K562 (cell line): ENCODE measurements at regions not wholly inside any gene's neighbourhood (a gene's known extent, or its start where the extent isn't known, plus 50 kb on each side); places are given as distances from the start of the nearest gene placed in this dataset.

Source experiments
- BACH1 ChIP-seq: fragments of 200-800 bp; sonication (Bioruptor generic); IDR thresholded peaks from 2 replicates; pipeline ENCODE4 v1.6.1; 2016; ENCODE audit warnings: missing genetic modification characterization, missing compliant biosample characterization
- CBX8 ChIP-seq: fragments of 200-600 bp; sonication (generic); IDR thresholded peaks from 2 replicates; pipeline ENCODE4 v1.6.1; 2012; ENCODE audit warnings: borderline replicate concordance, mixed run types, low read depth, mild to moderate bottlenecking, moderate library complexity, mixed read lengths, low read length, control low read depth, inconsistent platforms; ENCODE audit not compliant: poor library complexity, severe bottlenecking; ENCODE audit errors: extremely low read depth
- DACH1 ChIP-seq: fragments of 450-650 bp; IDR thresholded peaks from 2 replicates; pipeline ENCODE4 v1.6.1; 2018; ENCODE audit not compliant: partially characterized antibody
- KDM1A ChIP-seq, 2 experiments: fragments of 450-650 bp; IDR thresholded peaks; 2 replicates each; pipeline ENCODE4 v1.6.1; 2016; ENCODE audit warnings: mild to moderate bottlenecking in 2 of 2
- SIX5 ChIP-seq, 2 experiments: IDR thresholded peaks; 2 replicates each; pipeline ENCODE4 v1.6.1; 2011; ENCODE audit warnings: low read length in 2 of 2, borderline replicate concordance in 1 of 2, low read depth in 1 of 2, mild to moderate bottlenecking in 1 of 2, moderate library complexity in 1 of 2; ENCODE audit not compliant: insufficient read depth in 1 of 2
- SMAD3 ChIP-seq: fragments of 450-650 bp; formaldehyde crosslinking; conservative IDR thresholded peaks from 2 replicates; pipeline ENCODE4 v1.4.0; 2020; ENCODE audit warnings: mild to moderate bottlenecking
- STAG1 ChIP-seq: sonication (generic); formaldehyde crosslinking; IDR thresholded peaks from 2 replicates; pipeline ENCODE4 v1.5.0; 2020; ENCODE audit warnings: missing genetic modification reagents, borderline replicate concordance
- TAL1 ChIP-seq: fragments of 450-650 bp; IDR thresholded peaks from 2 replicates; pipeline ENCODE4 v1.6.1; 2016; ENCODE audit warnings: mild to moderate bottlenecking
- YBX1 ChIP-seq: fragments of 450-650 bp; IDR thresholded peaks from 2 replicates; pipeline ENCODE4 v1.7.1; 2016; ENCODE audit warnings: mild to moderate bottlenecking
- ZNF77 ChIP-seq: fragments of 250-450 bp; sonication (Bioruptor Pico); IDR thresholded peaks from 2 replicates; pipeline ENCODE4 v1.5.0; 2020
- TF ChIP-seq, protein P1 (sequence below): fragments of 450-650 bp; IDR thresholded peaks from 2 replicates; pipeline ENCODE4 v1.6.1; 2018; ENCODE audit not compliant: partially characterized antibody
- TF ChIP-seq, protein P2 (sequence below), 2 experiments: fragments of 450-650 bp; IDR thresholded peaks; 2 replicates each; pipeline ENCODE4 v1.6.1; 2016
- TF ChIP-seq, protein P3 (sequence below): fragments of 250-450 bp; sonication (Bioruptor Pico); IDR thresholded peaks from 2 replicates; pipeline ENCODE4 v1.9.0; 2021; ENCODE audit warnings: mild to moderate bottlenecking, inconsistent platforms
- TF ChIP-seq, protein P4 (sequence below): sonication (generic); formaldehyde crosslinking; IDR thresholded peaks from 2 replicates; pipeline ENCODE4 v1.8.0; 2023; ENCODE audit warnings: mild to moderate bottlenecking, missing genetic modification reagents

DNA sequence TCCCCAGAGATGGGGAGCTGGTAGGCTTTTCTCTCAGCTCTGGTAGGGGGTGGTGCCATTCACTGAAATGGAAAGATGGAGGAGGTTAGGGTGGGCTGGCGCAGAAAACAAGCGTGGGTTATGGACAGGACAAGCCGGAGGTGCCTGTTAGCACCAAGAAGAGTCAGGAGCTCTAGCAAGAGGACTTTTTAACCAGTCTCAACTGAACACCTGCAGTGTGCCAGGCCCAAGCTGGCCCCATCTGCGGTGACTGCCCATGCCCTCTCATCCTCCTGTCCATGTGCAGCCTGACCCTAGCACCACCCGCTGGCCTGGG lies 254.4 kb downstream of the RHOU start (continued):
- TF ChIP-seq ZNF77 (CRISPR knock-in tag) (no peak), CBX8 (no peak), DACH1 (no peak), SMAD3 (no peak), BACH1 (tag) (no peak), KDM1A (IDR thresholded peaks at IDR 0.05) (no peak), STAG1 (CRISPR knock-in tag) (no peak), TAL1 (no peak), YBX1 (no peak), SIX5 (IDR thresholded peaks at IDR 0.05; ENCODE audit: borderline replicate concordance in 1 of 2, insufficient read depth in 1 of 2, low read depth in 1 of 2, low read length in 2 of 2) (no peak)
- TF ChIP-seq, protein P1, sequence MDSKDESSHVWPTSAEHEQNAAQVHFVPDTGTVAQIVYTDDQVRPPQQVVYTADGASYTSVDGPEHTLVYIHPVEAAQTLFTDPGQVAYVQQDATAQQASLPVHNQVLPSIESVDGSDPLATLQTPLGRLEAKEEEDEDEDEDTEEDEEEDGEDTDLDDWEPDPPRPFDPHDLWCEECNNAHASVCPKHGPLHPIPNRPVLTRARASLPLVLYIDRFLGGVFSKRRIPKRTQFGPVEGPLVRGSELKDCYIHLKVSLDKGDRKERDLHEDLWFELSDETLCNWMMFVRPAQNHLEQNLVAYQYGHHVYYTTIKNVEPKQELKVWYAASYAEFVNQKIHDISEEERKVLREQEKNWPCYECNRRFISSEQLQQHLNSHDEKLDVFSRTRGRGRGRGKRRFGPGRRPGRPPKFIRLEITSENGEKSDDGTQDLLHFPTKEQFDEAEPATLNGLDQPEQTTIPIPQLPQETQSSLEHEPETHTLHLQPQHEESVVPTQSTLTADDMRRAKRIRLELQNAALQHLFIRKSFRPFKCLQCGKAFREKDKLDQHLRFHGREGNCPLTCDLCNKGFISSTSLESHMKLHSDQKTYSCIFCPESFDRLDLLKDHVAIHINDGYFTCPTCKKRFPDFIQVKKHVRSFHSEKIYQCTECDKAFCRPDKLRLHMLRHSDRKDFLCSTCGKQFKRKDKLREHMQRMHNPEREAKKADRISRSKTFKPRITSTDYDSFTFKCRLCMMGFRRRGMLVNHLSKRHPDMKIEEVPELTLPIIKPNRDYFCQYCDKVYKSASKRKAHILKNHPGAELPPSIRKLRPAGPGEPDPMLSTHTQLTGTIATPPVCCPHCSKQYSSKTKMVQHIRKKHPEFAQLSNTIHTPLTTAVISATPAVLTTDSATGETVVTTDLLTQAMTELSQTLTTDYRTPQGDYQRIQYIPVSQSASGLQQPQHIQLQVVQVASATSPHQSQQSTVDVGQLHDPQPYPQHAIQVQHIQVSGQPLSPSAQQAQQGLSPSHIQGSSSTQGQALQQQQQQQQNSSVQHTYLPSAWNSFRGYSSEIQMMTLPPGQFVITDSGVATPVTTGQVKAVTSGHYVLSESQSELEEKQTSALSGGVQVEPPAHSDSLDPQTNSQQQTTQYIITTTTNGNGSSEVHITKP = no peak
- TF ChIP-seq, protein P2, sequence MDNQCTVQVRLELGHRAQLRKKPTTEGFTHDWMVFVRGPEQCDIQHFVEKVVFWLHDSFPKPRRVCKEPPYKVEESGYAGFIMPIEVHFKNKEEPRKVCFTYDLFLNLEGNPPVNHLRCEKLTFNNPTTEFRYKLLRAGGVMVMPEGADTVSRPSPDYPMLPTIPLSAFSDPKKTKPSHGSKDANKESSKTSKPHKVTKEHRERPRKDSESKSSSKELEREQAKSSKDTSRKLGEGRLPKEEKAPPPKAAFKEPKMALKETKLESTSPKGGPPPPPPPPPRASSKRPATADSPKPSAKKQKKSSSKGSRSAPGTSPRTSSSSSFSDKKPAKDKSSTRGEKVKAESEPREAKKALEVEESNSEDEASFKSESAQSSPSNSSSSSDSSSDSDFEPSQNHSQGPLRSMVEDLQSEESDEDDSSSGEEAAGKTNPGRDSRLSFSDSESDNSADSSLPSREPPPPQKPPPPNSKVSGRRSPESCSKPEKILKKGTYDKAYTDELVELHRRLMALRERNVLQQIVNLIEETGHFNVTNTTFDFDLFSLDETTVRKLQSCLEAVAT (IDR thresholded peaks at IDR 0.05) = no peak
- TF ChIP-seq, protein P3, sequence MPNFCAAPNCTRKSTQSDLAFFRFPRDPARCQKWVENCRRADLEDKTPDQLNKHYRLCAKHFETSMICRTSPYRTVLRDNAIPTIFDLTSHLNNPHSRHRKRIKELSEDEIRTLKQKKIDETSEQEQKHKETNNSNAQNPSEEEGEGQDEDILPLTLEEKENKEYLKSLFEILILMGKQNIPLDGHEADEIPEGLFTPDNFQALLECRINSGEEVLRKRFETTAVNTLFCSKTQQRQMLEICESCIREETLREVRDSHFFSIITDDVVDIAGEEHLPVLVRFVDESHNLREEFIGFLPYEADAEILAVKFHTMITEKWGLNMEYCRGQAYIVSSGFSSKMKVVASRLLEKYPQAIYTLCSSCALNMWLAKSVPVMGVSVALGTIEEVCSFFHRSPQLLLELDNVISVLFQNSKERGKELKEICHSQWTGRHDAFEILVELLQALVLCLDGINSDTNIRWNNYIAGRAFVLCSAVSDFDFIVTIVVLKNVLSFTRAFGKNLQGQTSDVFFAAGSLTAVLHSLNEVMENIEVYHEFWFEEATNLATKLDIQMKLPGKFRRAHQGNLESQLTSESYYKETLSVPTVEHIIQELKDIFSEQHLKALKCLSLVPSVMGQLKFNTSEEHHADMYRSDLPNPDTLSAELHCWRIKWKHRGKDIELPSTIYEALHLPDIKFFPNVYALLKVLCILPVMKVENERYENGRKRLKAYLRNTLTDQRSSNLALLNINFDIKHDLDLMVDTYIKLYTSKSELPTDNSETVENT (CRISPR knock-in tag) = no peak
- TF ChIP-seq, protein P4, sequence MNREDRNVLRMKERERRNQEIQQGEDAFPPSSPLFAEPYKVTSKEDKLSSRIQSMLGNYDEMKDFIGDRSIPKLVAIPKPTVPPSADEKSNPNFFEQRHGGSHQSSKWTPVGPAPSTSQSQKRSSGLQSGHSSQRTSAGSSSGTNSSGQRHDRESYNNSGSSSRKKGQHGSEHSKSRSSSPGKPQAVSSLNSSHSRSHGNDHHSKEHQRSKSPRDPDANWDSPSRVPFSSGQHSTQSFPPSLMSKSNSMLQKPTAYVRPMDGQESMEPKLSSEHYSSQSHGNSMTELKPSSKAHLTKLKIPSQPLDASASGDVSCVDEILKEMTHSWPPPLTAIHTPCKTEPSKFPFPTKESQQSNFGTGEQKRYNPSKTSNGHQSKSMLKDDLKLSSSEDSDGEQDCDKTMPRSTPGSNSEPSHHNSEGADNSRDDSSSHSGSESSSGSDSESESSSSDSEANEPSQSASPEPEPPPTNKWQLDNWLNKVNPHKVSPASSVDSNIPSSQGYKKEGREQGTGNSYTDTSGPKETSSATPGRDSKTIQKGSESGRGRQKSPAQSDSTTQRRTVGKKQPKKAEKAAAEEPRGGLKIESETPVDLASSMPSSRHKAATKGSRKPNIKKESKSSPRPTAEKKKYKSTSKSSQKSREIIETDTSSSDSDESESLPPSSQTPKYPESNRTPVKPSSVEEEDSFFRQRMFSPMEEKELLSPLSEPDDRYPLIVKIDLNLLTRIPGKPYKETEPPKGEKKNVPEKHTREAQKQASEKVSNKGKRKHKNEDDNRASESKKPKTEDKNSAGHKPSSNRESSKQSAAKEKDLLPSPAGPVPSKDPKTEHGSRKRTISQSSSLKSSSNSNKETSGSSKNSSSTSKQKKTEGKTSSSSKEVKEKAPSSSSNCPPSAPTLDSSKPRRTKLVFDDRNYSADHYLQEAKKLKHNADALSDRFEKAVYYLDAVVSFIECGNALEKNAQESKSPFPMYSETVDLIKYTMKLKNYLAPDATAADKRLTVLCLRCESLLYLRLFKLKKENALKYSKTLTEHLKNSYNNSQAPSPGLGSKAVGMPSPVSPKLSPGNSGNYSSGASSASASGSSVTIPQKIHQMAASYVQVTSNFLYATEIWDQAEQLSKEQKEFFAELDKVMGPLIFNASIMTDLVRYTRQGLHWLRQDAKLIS (CRISPR knock-in tag) = no peak
- TF ChIP-seq, all 486 proteins: peak for 0
